Stimulated activated memory B cell treated with anti-CD40 and anti-IgM and Interleukin-4, amounts not matched to agents 10 μg/mL and 1 μg/mL and 100 μg/mL, for 72 hours (primary cell): ENCODE measurements at regions not wholly inside any gene's neighbourhood (a gene's known extent, or its start where the extent isn't known, plus 50 kb on each side); places are given as distances from the start of the nearest gene placed in this dataset.
"Not testable (repeated sequence)": the region's sequence is repeated elsewhere in the genome, so short reads cannot be mapped to it uniquely, and the experiment has no call there.

ENCODE experiments used
- ATAC-seq: fragments of 150-1000 bp; cut with Tn5 transposase; 2 replicates; pipeline ENCODE4 v1.10.0; 2021
- H3K27ac Mint-ChIP-seq: one replicate; pipeline ENCODE4 v1.8.0; 2022; ENCODE audit warnings: mild to moderate bottlenecking, mixed read lengths
- H3K27me3 Mint-ChIP-seq: one replicate; pipeline ENCODE4 v1.8.0; 2022; ENCODE audit warnings: mixed read lengths
- H3K36me3 Mint-ChIP-seq: one replicate; pipeline ENCODE4 v1.8.0; 2022; ENCODE audit warnings: mixed read lengths
- H3K4me1 Mint-ChIP-seq: one replicate; pipeline ENCODE4 v1.8.0; 2022; ENCODE audit warnings: mixed read lengths
- H3K4me3 Mint-ChIP-seq: one replicate; pipeline ENCODE4 v1.8.0; 2022; ENCODE audit warnings: mild to moderate bottlenecking, moderate library complexity, mixed read lengths
- H3K9me3 Mint-ChIP-seq: one replicate; pipeline ENCODE4 v1.8.0; 2022; ENCODE audit warnings: mixed read lengths

GRCh38 chr6:131486608-131487007 is 86.4 kb upstream of the ARG1 start:
- H3K27ac Mint-ChIP-seq: no peak overlapping the region

GRCh38 chr6:131488780-131489179 is 84.2 kb upstream of the ARG1 start:
- no peak overlapping the region for H3K27ac Mint-ChIP-seq
- H3K36me3 Mint-ChIP-seq: no peaks in the 10 kb centered on the region
- H3K4me1 Mint-ChIP-seq: no peaks in the 10 kb centered on the region
- ATAC-seq: no peak
- peaks cover 2% of the 10 kb centered on the region for H3K9me3 Mint-ChIP-seq
- H3K27me3 Mint-ChIP-seq: no peaks in the 10 kb centered on the region
- H3K4me3 Mint-ChIP-seq: no peak overlapping the region

More at GRCh38 chr6:131486608-131487007, 86.4 kb upstream of the ARG1 start:
- Mint-ChIP-seq H3K9me3 (peaks cover 2% of the 10 kb centered on the region), H3K4me3 (no peak overlapping the region), H3K36me3 (no peaks in the 10 kb centered on the region), H3K4me1 (no peaks in the 10 kb centered on the region), H3K27me3 (no peaks in the 10 kb centered on the region)
- ATAC-seq: no peak

GRCh38 chr6:131490441-131490840 is 82.6 kb upstream of the ARG1 start:
- Mint-ChIP-seq H3K4me1 (no peaks in the 10 kb centered on the region), H3K9me3 (no peaks in the 10 kb centered on the region), H3K4me3 (no peak overlapping the region), H3K27me3 (no peaks in the 10 kb centered on the region), H3K36me3 (no peaks in the 10 kb centered on the region), H3K27ac (no peak overlapping the region)
- no peak for ATAC-seq

DNA sequence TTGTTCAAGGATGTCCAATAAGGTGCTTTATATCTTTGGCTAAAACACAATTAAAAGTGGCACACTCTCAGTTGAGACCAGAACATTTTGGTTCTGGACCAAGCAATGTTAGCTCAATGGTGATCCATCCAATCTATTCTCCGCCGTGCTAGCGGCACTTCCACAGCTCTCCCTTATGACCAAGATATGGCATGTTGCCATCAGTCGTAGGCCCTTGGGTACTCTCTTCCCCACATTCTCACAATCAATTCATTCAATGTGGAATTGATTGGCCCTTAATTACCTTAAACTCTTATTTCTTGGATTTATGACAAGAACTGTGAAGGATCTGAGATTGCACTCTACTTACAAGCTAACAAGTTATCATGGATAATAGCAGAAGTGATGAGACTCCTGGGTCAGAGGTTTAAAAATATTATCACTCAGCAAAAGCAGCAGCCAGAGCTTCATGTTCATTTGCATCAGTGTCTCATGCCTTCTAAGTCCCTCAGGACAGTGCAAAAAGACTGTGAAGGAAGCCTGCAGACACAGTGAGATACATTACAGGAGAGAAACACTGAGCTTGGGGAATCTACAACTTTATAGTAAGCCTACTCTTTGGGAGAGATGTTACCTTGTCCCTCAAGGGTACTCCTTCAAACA is 80.0 kb upstream of the ARG1 start:
- no peak overlapping the region for H3K27ac Mint-ChIP-seq
- no peaks in the 10 kb centered on the region for H3K36me3 Mint-ChIP-seq
- no peaks in the 10 kb centered on the region for H3K27me3 Mint-ChIP-seq
- no peak for ATAC-seq
- H3K9me3 Mint-ChIP-seq: no peaks in the 10 kb centered on the region
- H3K4me3 Mint-ChIP-seq: no peak overlapping the region
- H3K4me1 Mint-ChIP-seq: no peaks in the 10 kb centered on the region

GRCh38 chr6:131504387-131504786 is 68.6 kb upstream of the ARG1 start:
- H3K27me3 Mint-ChIP-seq: peaks cover 18% of the 10 kb centered on the region
- not testable (repeated sequence) for H3K27ac Mint-ChIP-seq, H3K4me1 Mint-ChIP-seq, H3K4me3 Mint-ChIP-seq, H3K36me3 Mint-ChIP-seq, H3K9me3 Mint-ChIP-seq, ATAC-seq

GRCh38 chr6:131510094-131510493 is 62.9 kb upstream of the ARG1 start:
- H3K9me3 Mint-ChIP-seq: no peaks in the 10 kb centered on the region
- no peak for ATAC-seq
- no peak overlapping the region for H3K27ac Mint-ChIP-seq
- H3K27me3 Mint-ChIP-seq: peaks cover 18% of the 10 kb centered on the region
- H3K4me1 Mint-ChIP-seq: no peaks in the 10 kb centered on the region
- H3K36me3 Mint-ChIP-seq: no peaks in the 10 kb centered on the region
- H3K4me3 Mint-ChIP-seq: no peak overlapping the region

DNA sequence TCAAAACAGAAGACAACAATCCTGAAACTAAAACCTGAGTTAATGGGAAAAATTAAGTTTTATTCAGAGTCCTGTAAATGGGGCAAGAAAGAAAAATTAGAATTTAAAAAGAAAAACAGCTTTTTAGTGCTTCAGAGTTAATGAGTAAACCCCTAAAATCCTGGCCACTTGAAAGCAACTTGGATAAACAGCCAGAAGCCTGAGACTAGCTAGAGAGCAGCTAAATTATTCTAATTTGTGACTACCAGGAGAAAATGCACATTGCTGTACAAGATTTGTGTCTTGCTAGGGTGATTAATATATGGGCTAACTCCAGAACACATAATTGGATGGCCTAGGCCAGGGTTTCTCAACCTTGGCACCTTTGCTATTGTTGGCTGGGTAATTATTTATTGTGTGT is 62.4 kb upstream of the ARG1 start:
- Mint-ChIP-seq H3K4me1 (no peaks in the 10 kb centered on the region), H3K27ac (no peak overlapping the region), H3K27me3 (peaks cover 18% of the 10 kb centered on the region), H3K36me3 (no peaks in the 10 kb centered on the region), H3K9me3 (peaks cover 3% of the 10 kb centered on the region), H3K4me3 (no peak overlapping the region)
- ATAC-seq: no peak

- H3K27me3 Mint-ChIP-seq: no peaks in the 10 kb centered on the region
- ATAC-seq: peak; percentile 50
- peaks cover 5% of the 10 kb centered on the region for H3K9me3 Mint-ChIP-seq
- H3K27ac Mint-ChIP-seq: no peak overlapping the region
- H3K4me3 Mint-ChIP-seq: no peak overlapping the region
- H3K4me1 Mint-ChIP-seq: no peaks in the 10 kb centered on the region
- no peaks in the 10 kb centered on the region for H3K36me3 Mint-ChIP-seq
Observed at GRCh38 chr6:131519670-131520436, 53.2 kb upstream of the ARG1 start.
